ENCODE measurements at regions not wholly inside any gene's neighbourhood (a gene's known extent, or its start where the extent isn't known, plus 50 kb on each side); places are given as distances from the start of the nearest gene placed in this dataset.

GRCh38 chr2:195168369-195168768 lies 488.7 kb upstream of the SLC39A10 start:
- Histone ChIP-seq H3K27me3 (ENCODE audit: control insufficient read depth in 1 of 2, insufficient read depth in 2 of 2, low read length in 2 of 2) (no peaks in the 10 kb centered on the region), H3K9me3 (ENCODE audit: control insufficient read depth in 1 of 2, low read length in 2 of 2) (no peaks in the 10 kb centered on the region), H3K4me3 (ENCODE audit: low read depth in 1 of 2, low read length in 2 of 2) (no peak overlapping the region), H3K36me3 (ENCODE audit: control insufficient read depth in 1 of 2, insufficient read depth in 2 of 2, low read length in 2 of 2) (no peaks in the 10 kb centered on the region), H3K4me1 (ENCODE audit: control insufficient read depth in 1 of 2, insufficient read depth in 2 of 2, low read length in 2 of 2) (no peaks in the 10 kb centered on the region), H3K9ac (ENCODE audit: low read depth in 1 of 2, low read length in 2 of 2) (no peak overlapping the region), H3K27ac (ENCODE audit: low read depth, low read length) (no peak overlapping the region)

GRCh38 chr2:195164930-195165329 lies 492.1 kb upstream of the SLC39A10 start:
- no peak overlapping the region for H3K4me3 ChIP-seq (ENCODE audit: low read depth in 1 of 2, low read length in 2 of 2)
- H3K9ac ChIP-seq (ENCODE audit: low read depth in 1 of 2, low read length in 2 of 2) = no peak overlapping the region
- H3K9me3 ChIP-seq (ENCODE audit: control insufficient read depth in 1 of 2, low read length in 2 of 2) = no peaks in the 10 kb centered on the region
- H3K27ac ChIP-seq (ENCODE audit: low read depth, low read length) = no peak overlapping the region
- no peaks in the 10 kb centered on the region for H3K36me3 ChIP-seq (ENCODE audit: control insufficient read depth in 1 of 2, insufficient read depth in 2 of 2, low read length in 2 of 2)
- H3K4me1 ChIP-seq (ENCODE audit: control insufficient read depth in 1 of 2, insufficient read depth in 2 of 2, low read length in 2 of 2) = no peaks in the 10 kb centered on the region
- no peaks in the 10 kb centered on the region for H3K27me3 ChIP-seq (ENCODE audit: control insufficient read depth in 1 of 2, insufficient read depth in 2 of 2, low read length in 2 of 2)

GRCh38 chr2:195162918-195163317 lies 494.1 kb upstream of the SLC39A10 start:
- Histone ChIP-seq H3K4me1 (ENCODE audit: control insufficient read depth in 1 of 2, insufficient read depth in 2 of 2, low read length in 2 of 2) (no peaks in the 10 kb centered on the region), H3K9ac (ENCODE audit: low read depth in 1 of 2, low read length in 2 of 2) (no peak overlapping the region), H3K9me3 (ENCODE audit: control insufficient read depth in 1 of 2, low read length in 2 of 2) (no peaks in the 10 kb centered on the region), H3K27ac (ENCODE audit: low read depth, low read length) (no peak overlapping the region), H3K27me3 (ENCODE audit: control insufficient read depth in 1 of 2, insufficient read depth in 2 of 2, low read length in 2 of 2) (no peaks in the 10 kb centered on the region), H3K36me3 (ENCODE audit: control insufficient read depth in 1 of 2, insufficient read depth in 2 of 2, low read length in 2 of 2) (no peaks in the 10 kb centered on the region), H3K4me3 (ENCODE audit: low read depth in 1 of 2, low read length in 2 of 2) (no peak overlapping the region)

GRCh38 chr2:195162194-195162593 lies 494.8 kb upstream of the SLC39A10 start:
- H3K27me3 ChIP-seq (ENCODE audit: control insufficient read depth in 1 of 2, insufficient read depth in 2 of 2, low read length in 2 of 2) = no peaks in the 10 kb centered on the region
- no peak overlapping the region for H3K27ac ChIP-seq (ENCODE audit: low read depth, low read length)
- H3K9ac ChIP-seq (ENCODE audit: low read depth in 1 of 2, low read length in 2 of 2) = no peak overlapping the region
- no peaks in the 10 kb centered on the region for H3K9me3 ChIP-seq (ENCODE audit: control insufficient read depth in 1 of 2, low read length in 2 of 2)
- H3K4me1 ChIP-seq (ENCODE audit: control insufficient read depth in 1 of 2, insufficient read depth in 2 of 2, low read length in 2 of 2) = no peaks in the 10 kb centered on the region
- no peak overlapping the region for H3K4me3 ChIP-seq (ENCODE audit: low read depth in 1 of 2, low read length in 2 of 2)
- H3K36me3 ChIP-seq (ENCODE audit: control insufficient read depth in 1 of 2, insufficient read depth in 2 of 2, low read length in 2 of 2) = no peaks in the 10 kb centered on the region

DNA sequence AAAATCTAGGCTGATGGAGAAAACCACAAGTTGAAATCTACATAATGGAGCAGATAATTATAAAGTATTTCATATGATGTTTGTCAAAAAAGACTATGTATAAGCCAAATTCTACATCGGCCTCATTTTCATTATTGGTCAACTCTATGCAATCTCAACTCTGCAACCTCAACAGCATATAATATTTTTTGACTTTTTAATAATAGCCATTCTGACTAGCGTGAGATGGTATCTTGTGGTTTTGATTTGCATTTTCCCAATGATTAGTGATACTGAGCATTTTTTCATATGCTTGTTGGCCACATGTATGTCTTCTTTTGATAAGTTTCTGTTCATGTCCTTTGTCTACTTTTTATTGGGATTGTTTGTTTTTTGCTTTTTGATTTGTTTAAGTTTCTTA lies 496.1 kb upstream of the SLC39A10 start:
- no peaks in the 10 kb centered on the region for H3K9me3 ChIP-seq (ENCODE audit: control insufficient read depth in 1 of 2, low read length in 2 of 2)
- no peaks in the 10 kb centered on the region for H3K27me3 ChIP-seq (ENCODE audit: control insufficient read depth in 1 of 2, insufficient read depth in 2 of 2, low read length in 2 of 2)
- H3K4me1 ChIP-seq (ENCODE audit: control insufficient read depth in 1 of 2, insufficient read depth in 2 of 2, low read length in 2 of 2) = no peaks in the 10 kb centered on the region
- H3K36me3 ChIP-seq (ENCODE audit: control insufficient read depth in 1 of 2, insufficient read depth in 2 of 2, low read length in 2 of 2) = no peaks in the 10 kb centered on the region
- no peak overlapping the region for H3K4me3 ChIP-seq (ENCODE audit: low read depth in 1 of 2, low read length in 2 of 2)
- no peak overlapping the region for H3K9ac ChIP-seq (ENCODE audit: low read depth in 1 of 2, low read length in 2 of 2)
- no peak overlapping the region for H3K27ac ChIP-seq (ENCODE audit: low read depth, low read length)

- no peak overlapping the region for H3K4me3 ChIP-seq (ENCODE audit: low read depth in 1 of 2, low read length in 2 of 2)
- H3K4me1 ChIP-seq (ENCODE audit: control insufficient read depth in 1 of 2, insufficient read depth in 2 of 2, low read length in 2 of 2) = no peaks in the 10 kb centered on the region
- H3K9ac ChIP-seq (ENCODE audit: low read depth in 1 of 2, low read length in 2 of 2) = no peak overlapping the region
- H3K27ac ChIP-seq (ENCODE audit: low read depth, low read length) = no peak overlapping the region
- H3K9me3 ChIP-seq (ENCODE audit: control insufficient read depth in 1 of 2, low read length in 2 of 2) = no peaks in the 10 kb centered on the region
- no peaks in the 10 kb centered on the region for H3K36me3 ChIP-seq (ENCODE audit: control insufficient read depth in 1 of 2, insufficient read depth in 2 of 2, low read length in 2 of 2)
- H3K27me3 ChIP-seq (ENCODE audit: control insufficient read depth in 1 of 2, insufficient read depth in 2 of 2, low read length in 2 of 2) = no peaks in the 10 kb centered on the region
Observed at GRCh38 chr2:195151711-195152110, 505.3 kb upstream of the SLC39A10 start.

DNA sequence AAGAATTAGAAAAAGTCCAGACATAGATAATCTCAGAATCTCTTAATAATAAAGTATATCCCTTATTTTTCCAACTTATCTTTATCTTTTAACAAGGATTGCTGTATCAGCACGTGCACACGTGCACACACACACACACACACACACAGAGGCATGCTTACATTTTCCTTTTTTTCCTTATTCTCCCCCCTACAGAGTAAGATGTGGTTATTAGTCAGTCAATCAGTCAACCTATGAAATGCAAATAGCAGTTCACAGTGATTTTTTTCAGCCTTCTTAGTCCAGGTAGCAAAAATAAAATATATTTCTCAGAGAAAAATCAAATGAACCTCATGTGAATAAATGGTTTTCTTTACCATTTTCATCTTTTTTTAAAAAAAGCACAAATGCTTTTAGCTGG lies 506.2 kb upstream of the SLC39A10 start:
- Histone ChIP-seq H3K27ac (ENCODE audit: low read depth, low read length) (no peak overlapping the region), H3K36me3 (ENCODE audit: control insufficient read depth in 1 of 2, insufficient read depth in 2 of 2, low read length in 2 of 2) (no peaks in the 10 kb centered on the region), H3K9ac (ENCODE audit: low read depth in 1 of 2, low read length in 2 of 2) (no peak overlapping the region), H3K4me1 (ENCODE audit: control insufficient read depth in 1 of 2, insufficient read depth in 2 of 2, low read length in 2 of 2) (no peaks in the 10 kb centered on the region), H3K27me3 (ENCODE audit: control insufficient read depth in 1 of 2, insufficient read depth in 2 of 2, low read length in 2 of 2) (no peaks in the 10 kb centered on the region), H3K4me3 (ENCODE audit: low read depth in 1 of 2, low read length in 2 of 2) (no peak overlapping the region), H3K9me3 (ENCODE audit: control insufficient read depth in 1 of 2, low read length in 2 of 2) (no peaks in the 10 kb centered on the region)

- Histone ChIP-seq H3K4me3 (ENCODE audit: low read depth in 1 of 2, low read length in 2 of 2) (no peak overlapping the region), H3K9me3 (ENCODE audit: control insufficient read depth in 1 of 2, low read length in 2 of 2) (peaks cover 0 to 3% of the 10 kb centered on the region in 2 donors), H3K4me1 (ENCODE audit: control insufficient read depth in 1 of 2, insufficient read depth in 2 of 2, low read length in 2 of 2) (no peaks in the 10 kb centered on the region), H3K36me3 (ENCODE audit: control insufficient read depth in 1 of 2, insufficient read depth in 2 of 2, low read length in 2 of 2) (no peaks in the 10 kb centered on the region), H3K27ac (ENCODE audit: low read depth, low read length) (no peak overlapping the region), H3K27me3 (ENCODE audit: control insufficient read depth in 1 of 2, insufficient read depth in 2 of 2, low read length in 2 of 2) (no peaks in the 10 kb centered on the region), H3K9ac (ENCODE audit: low read depth in 1 of 2, low read length in 2 of 2) (no peak overlapping the region)
Observed at GRCh38 chr2:195148004-195148403, 509.0 kb upstream of the SLC39A10 start.

GRCh38 chr2:195146761-195147541 lies 510.1 kb upstream of the SLC39A10 start:
- H3K27me3 ChIP-seq (ENCODE audit: control insufficient read depth in 1 of 2, insufficient read depth in 2 of 2, low read length in 2 of 2) = no peaks in the 10 kb centered on the region
- no peaks in the 10 kb centered on the region for H3K4me1 ChIP-seq (ENCODE audit: control insufficient read depth in 1 of 2, insufficient read depth in 2 of 2, low read length in 2 of 2)
- no peak overlapping the region for H3K4me3 ChIP-seq (ENCODE audit: low read depth in 1 of 2, low read length in 2 of 2)
- H3K36me3 ChIP-seq (ENCODE audit: control insufficient read depth in 1 of 2, insufficient read depth in 2 of 2, low read length in 2 of 2) = no peaks in the 10 kb centered on the region
- H3K9me3 ChIP-seq (ENCODE audit: control insufficient read depth in 1 of 2, low read length in 2 of 2) = peaks cover 0 to 3% of the 10 kb centered on the region in 2 donors
- no peak overlapping the region for H3K9ac ChIP-seq (ENCODE audit: low read depth in 1 of 2, low read length in 2 of 2)
- no peak overlapping the region for H3K27ac ChIP-seq (ENCODE audit: low read depth, low read length)

GRCh38 chr2:195138435-195138834 lies 518.6 kb upstream of the SLC39A10 start:
- H3K27me3 ChIP-seq (ENCODE audit: control insufficient read depth in 1 of 2, insufficient read depth in 2 of 2, low read length in 2 of 2) = no peaks in the 10 kb centered on the region
- H3K4me1 ChIP-seq (ENCODE audit: control insufficient read depth in 1 of 2, insufficient read depth in 2 of 2, low read length in 2 of 2) = no peaks in the 10 kb centered on the region
- H3K27ac ChIP-seq (ENCODE audit: low read depth, low read length) = no peak overlapping the region
- H3K9ac ChIP-seq (ENCODE audit: low read depth in 1 of 2, low read length in 2 of 2) = no peak overlapping the region
- H3K36me3 ChIP-seq (ENCODE audit: control insufficient read depth in 1 of 2, insufficient read depth in 2 of 2, low read length in 2 of 2) = no peaks in the 10 kb centered on the region
- no peaks in the 10 kb centered on the region for H3K9me3 ChIP-seq (ENCODE audit: control insufficient read depth in 1 of 2, low read length in 2 of 2)
- no peak overlapping the region for H3K4me3 ChIP-seq (ENCODE audit: low read depth in 1 of 2, low read length in 2 of 2)

Measured in duodenal mucosa (tissue), 2 donors.